ENCODE measurements at regions not wholly inside any gene's neighbourhood (a gene's known extent, or its start where the extent isn't known, plus 50 kb on each side); places are given as distances from the start of the nearest gene placed in this dataset.
"Not testable (repeated sequence)": the region's sequence is repeated elsewhere in the genome, so short reads cannot be mapped to it uniquely, and the experiment has no call there.

DNA sequence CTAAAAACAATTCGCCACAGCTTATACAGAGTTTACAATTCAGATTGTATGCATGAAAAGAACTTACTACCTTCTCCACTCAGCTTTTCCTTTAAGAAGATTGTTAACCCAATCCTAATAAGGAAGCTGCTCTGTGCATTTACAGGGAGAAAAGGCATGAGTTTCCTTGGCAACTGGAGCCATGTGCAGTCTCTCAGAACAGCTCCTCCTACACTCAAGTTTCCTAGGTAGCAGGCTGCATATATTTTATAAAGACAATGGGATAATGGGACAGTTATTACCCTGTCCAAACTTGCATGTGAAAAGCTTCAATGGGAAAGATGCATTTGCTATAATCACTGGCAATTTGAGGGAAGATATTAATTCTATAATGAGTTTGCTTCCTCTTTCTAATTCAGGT is 125.5 kb upstream of the TRPC4 start:
- no peak for DNase-seq

DNA sequence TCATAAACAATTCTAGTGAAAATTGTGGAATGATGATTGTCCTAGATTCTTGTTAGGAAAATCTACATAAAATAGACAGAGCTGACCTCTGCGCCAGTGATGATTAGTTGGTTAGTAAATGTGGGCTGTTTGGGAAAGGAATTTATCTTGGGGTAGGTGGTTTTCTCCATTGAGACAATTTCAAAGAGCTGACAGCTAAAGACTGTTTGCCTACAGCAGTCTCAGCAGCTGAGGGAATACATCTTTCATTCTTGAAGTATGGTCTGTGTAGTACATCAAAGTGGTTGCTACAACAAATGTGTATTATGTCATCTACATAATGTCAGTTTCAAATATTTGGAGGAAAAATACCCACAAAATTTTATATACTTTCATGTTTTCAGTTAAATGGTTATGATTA is 117.2 kb upstream of the TRPC4 start:
- no peak for DNase-seq

DNA sequence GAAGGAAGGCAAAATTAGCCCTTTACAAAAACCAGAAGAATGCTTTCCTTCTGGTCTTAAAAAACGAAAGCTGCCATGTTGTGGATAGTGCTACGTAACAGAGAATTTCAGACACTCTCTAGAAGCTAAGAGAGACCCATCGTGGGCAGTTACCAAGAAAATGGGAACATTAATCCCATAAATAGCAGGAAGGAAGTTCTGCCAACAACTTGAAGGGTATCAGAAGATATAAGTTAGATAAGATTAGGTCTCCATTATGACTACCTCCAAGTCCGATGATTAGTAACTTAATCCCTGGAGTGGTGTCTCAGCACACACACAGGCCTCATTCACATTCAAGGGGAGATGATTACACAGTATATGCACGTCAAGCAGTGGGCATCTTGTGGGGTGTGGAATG is 115.7 kb upstream of the TRPC4 start:
- DNase-seq = no peak

DNA sequence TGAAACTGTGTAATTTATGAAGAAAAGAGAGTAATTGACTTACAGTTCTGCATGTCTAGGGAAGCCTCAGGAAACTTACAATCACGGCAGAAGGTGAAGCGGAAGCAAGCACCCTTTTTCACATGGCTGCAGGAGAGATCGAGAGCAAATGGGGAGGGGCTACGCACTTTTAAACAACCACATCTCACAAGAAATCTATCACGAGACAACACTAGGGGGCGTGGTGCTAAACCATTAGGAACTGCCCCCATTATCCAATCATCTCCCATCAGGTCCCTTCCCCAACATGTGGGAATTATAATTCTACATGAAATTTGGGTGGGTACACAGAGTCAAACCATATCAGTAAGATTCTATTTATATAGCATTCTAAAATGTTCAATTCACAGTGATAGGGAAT is 114.8 kb upstream of the TRPC4 start:
- no peak for DNase-seq

DNA sequence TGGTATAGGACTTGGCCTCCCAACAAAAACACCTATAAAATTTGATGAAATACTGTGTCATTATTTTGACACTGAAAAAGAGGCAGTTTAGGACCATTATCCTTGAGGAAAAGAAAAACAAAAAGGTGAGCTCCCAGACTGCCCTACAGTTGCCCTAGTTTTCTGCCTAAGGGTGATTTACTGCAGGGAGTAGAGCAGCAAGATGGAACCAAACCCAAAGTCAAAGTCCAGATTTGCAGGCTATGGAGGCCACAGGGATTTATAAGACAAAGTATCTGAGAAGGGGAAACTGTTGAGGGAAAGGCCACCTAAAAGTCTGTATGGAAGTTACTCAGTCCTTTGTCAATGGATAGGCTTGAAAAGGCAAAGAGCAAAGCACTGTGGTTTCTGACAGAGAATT is 112.4 kb upstream of the TRPC4 start:
- DNase-seq = no peak

DNA sequence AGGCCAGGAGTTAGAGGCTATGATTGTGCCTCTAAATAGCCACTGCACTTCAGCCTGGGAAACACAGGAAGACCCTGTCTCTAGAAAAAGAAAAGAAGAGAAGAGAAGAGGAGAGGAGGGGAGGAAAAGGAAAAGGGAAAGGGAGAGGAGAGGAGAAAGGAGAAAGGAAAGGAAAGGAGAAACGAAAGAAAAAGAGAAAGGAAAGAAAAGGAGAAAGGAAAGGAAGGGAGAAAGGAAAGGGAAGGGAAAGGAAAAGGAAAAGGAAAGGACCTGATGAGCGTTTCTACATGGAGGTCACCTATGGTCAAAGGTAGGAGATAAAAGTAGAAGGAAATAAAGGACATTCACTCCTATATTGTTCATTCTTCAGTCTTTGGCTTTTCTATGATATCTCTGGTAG is 109.1 kb upstream of the TRPC4 start:
- DNase-seq = no peak

DNA sequence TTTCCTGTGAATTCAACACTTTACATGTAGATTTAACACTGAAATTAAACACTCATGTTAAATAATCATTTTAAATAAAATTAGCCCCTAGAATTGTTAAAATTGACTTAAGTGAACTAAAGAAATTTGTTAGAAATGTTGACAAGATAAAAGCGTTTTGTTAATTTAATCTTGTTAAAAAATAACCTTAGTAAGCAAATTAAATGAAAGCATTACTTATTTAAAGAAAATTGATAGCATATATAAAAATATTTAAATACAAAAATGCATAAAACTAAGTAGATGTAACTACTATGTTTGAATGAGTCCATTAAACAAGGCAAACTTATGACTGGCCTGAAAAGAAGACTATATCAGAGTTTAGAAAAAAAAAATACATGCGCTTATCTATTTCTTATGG is 99.0 kb upstream of the TRPC4 start:
- no peak for DNase-seq

DNA sequence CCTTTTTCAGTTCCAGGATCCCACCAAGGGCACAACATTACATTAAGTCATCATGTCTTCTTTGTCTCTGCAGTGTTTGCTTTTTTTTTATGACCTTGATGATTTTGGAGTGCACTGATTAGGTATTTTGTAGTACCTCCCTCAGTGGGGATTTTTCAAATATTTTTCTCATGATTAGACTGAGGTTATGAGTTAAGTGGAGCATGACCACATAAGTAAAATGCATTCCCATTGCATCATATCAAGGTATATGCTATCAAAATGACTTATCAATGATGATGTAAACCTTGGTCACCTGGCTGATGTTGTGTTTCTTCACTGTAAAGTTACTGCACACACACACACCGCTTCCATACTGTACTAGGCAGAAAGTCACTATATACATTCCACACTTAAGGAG is 96.7 kb upstream of the TRPC4 start:
- no peak for DNase-seq

DNA sequence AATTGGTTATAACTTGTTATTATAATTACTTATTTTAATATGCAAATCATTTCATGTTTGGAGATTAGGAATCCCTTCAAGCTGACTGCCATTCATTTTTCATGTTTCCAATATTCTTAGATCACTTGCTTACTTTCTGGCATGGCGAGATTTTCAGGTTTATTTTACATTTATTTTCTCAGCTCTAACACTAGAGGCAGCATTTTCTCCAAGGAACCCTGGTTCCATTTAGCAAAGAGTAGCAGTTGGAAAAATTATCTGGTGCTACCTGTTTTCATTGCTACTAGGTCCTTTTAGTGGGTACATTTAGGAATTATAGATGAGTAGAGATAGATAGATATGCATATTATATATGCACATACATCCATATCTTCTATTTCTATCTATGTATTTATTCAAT is 90.9 kb upstream of the TRPC4 start:
- no peak for DNase-seq

DNA sequence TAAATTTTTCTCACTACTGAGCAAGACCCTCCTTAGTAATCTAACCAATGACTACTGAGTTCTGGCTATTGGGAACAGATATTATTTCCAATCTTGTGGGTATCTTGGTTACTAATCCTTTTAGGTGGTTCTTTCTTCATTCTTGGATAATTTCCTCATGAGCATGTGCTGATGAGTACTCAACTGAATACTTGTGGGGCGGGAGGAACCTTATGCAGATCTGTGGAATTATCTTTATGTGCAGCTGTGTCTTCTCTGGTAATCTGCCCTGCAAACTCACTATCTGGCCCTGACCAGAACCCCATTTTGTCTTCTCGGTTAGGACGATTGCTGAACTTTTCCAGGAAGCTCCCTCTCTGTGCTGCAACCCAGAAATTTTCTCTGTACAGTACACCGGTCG is 89.7 kb upstream of the TRPC4 start:
- DNase-seq = no peak

DNA sequence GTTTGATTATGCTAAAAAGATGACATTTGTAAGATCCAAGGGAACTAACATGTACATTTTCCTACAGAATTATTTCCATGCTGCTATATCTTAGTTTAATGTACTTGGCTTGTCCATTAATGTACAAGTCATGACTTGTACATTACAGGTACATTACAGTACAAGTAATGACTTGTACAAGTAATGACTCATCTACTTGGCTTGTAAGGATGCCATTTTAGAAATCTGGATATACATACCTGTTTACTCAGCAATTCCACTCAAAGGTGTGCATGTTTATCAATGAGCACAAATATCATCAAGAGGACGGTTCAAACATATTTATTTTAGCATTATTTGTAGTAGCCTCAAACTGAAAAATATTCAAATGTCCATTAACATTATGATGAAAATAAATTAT is 87.0 kb upstream of the TRPC4 start:
- no peak for DNase-seq

DNA sequence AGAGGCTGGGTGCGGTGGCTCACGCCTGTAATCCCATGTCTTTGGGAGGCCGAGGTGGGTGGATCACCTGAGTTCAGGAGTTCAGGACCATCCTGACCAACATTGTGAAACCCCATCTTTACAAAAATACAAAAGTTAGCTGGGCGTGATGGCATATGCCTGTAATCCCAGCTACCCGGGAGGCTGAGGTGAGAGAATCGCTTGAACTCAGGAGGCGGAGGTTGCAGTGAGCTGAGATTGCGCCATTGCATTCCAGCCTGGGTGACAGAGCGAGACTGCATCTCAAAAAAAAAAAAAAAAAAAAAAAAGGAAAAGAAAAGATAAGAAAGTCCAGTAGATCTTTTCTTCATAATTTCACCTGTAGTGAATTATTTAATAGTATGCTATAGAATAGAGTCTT is 85.0 kb upstream of the TRPC4 start:
- DNase-seq = not testable (repeated sequence)

DNA sequence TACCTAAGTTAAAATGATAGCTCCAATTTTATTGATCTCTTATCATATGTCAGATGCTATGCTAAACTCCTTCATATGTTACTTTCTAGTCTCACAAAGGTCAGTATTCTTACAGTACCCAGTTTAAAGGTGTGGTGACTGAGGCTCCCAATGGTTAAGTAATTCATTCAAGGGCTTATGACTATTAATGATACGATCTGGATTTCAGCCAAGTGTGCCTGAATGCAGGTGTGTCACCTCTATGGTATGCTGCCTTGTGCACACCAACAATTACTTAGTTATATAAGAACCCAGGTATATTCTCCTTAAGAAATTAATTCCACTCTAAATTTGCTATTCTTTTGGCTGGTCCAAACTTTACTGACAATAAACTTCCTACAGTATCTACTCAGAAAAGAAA is 84.6 kb upstream of the TRPC4 start:
- no peak for DNase-seq

DNA sequence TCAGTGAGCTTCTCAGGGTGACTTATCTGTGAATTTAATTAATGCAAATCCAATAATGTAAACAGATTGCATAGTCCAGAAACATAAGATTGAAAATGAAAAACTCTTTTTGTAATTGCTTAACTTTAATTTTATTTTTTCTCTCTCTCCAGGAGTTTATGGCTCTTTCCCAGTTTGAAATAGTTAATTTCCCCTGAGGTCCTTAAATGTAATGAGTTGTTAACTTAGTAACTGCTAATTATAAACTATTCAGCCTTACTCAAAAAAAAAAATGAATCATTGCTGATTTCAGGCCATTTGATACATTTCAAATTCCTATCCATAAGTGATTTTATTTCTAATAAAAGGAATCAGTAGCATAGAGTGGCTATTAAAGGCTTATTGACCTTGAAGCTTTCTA is 84.1 kb upstream of the TRPC4 start:
- DNase-seq = no peak

DNA sequence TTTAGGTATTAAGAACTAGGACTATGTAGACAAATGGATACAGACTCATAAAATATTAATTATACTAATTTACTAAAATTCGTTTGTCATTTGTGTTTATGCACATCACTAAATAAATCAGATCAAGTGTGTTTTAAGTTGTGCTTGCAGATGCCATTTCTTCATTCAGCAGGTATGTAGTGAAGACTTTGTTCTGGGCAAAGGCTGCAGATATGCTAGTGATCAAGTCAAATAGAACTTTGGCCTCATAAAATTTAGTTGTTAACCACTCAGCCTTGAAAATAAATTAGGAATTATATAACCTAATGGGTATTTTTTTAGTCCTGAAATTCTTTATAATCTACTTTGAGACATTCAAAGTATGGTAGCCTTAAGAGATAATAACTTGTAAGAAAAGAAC is 80.4 kb upstream of the TRPC4 start:
- DNase-seq = no peak

DNA sequence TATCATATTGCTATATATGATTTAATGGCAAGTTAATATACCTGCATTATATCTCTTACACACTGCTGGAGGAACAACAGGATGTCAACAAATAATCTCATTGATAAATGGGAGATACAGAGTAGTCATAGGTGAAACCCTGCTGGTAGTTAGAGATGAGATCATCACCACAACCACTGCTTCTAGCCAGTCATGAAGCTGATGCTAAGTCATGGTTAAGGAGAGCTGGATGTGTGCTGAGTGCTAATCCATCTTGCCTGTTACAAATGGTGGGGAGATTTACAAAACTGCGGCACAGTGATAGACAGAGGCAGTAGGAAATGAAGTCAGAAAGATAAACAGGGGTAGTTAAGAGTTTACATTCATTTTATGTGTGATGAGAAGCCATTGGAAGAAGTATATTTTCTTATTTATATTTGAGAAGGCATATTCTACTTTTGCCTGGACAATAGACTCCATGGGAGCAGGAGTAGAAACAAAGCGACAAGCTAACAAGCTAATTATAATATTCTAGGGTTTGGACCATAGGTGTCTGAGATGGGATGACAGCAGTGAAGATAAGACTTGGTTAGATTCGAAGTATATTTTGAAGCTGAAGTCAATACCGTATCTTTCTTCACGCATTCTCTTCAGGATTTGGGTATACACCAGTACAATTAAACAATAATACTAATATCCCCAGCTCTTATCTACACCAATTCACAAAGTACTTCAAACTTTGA is 78.0 kb upstream of the TRPC4 start:
- no peak for DNase-seq

DNA sequence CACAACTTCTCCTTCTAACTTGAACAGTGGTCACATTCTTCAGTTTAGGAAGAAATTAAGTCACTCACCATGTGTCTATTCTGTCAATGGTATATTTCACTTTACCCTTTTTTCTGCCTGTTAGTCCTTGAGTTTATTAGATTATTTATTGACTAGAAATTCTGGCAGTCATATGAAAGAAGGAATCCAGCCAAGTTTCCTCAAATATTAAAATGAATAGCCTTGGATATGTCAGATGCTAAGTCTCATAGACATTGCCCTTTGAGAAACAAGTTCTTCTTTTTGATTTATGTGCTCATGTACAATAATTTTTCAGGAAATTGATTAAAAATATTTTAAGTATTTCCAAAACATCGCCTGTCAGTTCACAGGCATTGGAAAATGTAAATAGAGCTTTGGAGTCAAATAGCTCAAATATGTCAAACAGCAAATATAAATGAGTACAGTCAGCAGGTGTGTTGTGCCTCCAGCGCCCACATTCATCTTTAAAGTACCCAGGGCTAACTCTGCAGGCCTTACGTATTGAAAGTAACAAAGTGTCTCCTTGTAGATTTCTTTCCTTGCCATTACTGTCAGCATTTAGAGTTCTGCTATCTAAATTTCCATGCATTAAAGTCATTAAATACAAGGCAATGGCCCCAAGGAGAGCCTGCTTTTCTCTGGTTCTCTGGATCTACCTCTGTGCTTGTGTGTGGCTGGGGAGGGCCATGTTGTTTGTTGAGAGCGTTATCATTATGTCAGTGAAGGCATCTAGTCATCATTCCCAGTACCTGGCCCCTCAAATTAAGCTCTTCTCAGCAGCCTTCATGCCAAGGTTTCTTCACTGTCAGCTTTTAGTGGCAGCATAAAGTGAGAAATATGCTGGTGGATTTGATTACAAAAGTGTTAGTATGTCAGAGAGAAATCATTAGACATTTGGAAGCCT is 76.3 kb upstream of the TRPC4 start:
- no peak for DNase-seq

DNA sequence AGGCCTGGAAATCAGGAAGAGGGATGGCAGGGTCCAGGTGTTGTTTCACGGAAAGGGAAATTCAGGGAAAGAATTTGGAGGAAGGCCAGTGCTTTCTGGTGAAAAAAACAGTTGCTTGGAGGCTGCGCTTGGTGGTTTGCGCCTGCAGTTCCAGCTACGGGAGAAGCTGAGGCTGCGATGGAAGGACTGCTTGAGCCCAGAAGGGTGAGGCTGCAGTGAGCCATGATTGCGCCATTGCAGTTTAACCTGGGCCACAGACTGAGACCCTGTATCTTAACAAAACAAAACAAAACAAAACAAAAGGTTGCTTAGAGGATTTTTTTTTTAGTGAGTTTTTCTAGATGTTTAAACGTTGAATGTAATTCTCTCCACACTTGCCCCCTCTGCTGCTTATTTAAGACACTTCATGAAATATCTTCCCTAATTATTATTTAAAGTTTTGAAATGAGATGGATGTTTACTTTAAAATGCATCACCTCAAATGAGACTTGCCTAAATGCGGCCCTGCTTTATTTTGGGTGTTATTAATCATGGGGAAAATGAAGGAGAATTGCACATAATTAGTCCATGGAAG is 75.4 kb upstream of the TRPC4 start:
- no peak for DNase-seq

DNA sequence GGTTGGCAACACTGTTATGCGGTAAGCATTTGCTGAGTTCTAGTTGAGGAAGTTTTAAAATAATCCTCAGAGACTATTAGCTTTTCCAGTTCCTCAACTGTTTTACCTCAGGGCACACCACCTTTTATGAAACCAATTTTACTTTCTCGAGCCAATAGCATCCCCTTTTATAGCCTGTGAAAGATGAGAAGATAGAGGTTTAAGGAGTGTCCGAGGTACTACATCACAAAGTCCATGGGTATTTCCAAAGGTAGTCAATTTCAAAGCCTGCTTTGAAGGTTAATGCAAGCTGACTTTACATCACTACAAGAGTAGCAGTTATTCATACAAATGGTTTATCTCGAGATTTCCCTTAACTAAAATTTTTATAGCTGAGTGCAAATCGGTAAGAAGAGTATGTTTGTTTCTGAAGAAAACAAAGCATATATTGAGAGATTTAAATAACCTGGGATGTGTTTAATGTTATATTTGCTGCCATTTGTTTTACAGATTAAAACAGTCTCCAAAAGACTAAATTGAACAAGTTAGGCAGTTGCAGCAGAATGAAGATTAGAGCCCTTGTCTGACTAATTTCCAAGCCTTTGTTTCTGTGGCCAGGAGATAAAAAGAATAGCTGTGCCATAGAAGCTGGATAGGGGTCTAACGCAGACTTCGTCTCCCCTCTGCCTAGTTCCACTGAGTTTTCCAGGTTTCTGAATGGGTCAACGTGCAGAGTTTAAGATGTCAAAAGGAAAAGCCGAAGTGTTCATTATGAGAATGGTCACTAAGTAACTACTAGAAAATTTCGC is 74.7 kb upstream of the TRPC4 start:
- DNase-seq = no peak

DNA sequence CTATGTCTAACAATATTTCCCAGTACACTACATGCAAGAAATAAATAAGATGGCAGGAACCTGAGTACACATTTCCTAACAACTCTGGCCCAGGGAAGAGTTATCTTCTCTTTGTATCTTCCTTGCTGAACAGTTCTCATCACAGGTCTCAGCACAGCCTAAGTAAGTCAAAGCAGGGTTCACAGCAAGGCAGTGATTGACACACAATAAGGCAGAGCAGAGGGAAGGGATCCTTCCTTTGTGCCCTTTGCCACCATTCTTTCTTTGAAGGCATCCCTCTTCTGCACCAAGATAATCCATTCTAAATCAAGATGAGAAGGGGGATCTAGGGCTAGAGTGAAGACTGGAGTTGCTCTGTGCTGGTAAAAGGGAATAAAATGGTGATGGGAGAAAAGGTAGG is 73.4 kb upstream of the TRPC4 start:
- no peak for DNase-seq

DNA sequence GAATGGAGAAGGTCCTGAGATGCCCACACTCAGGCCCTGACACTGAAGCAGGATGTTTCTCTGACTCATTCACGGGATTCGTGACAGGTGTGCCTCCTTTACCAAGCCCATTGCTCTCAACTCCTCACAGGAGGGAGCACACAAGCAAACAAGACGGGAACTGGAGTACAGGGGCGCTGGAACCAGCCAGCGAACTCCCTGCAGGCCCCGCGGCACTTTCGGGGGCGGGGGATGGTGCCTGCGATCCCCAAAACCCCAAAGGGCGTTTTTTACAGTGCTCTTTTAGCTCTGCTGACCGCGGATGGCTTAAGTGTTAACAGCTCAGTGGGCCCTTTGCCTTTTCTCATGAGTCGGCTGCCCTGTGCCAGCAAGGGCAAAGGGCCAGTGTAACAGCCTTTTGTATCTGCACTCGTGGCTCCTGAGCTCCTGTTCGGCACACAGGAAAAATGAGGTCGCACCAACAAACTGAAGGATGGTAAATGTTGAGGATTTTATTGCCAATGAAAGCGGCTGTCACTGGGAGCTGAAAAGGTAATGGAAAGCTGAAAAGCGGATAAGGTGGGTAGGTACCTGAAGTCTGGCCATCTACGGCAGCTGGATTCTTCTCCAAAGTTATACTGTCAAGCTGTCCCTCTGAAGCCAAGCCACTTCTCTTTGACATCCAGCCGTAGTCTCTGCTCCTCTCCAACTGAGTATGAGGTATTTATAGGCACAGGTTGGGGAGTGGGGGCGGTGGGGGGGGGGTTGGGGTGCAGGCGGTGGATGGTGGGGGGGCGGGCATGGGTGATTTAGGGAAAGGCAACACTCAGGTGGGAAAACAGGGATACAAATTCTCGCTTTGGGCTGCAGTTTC is 65.0 kb upstream of the TRPC4 start:
- no peak for DNase-seq

DNA sequence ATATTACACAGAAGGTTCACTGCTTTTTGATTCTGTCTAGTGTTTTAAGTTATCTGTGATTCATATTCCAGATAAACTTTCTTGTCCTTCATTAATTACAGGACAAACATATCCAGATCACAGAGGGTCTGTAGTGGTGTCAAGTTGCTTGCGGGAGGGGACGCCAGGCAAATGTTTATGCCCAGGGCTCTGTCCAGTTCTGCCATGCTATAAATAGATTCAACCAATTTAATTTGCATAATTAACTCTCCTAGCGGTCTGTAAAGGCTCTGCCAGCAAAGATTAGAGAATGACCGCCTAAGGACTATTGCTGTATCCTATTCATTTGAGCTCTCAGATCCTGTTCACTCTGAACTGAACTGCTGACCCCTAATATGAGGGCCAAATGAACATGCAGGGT is 59.7 kb upstream of the TRPC4 start:
- no peak for DNase-seq
